ENCODE measurements at regions not wholly inside any gene's neighbourhood (a gene's known extent, or its start where the extent isn't known, plus 50 kb on each side); places are given as distances from the start of the nearest gene placed in this dataset.

DNA sequence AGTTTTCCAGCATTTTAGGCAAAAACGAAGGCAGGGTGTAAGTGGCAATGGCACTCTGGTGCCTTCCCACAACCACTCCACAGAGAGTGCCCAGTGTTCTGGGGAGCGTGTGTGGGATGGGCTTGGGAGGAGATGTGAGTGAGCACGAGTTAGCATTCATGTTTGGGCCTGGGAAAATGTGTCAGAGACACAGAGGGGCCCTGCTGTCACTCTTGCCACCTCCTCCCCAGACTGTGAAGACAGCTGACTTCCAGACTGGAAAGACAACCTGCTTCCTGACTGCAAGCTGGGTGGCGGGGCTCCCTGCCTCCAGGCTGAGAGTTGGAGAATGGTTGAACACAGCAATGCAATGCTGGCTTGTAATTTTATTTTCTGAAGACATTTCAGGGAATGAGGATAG is 454.5 kb upstream of the ZMIZ1 start:
- TF ChIP-seq, protein P1, sequence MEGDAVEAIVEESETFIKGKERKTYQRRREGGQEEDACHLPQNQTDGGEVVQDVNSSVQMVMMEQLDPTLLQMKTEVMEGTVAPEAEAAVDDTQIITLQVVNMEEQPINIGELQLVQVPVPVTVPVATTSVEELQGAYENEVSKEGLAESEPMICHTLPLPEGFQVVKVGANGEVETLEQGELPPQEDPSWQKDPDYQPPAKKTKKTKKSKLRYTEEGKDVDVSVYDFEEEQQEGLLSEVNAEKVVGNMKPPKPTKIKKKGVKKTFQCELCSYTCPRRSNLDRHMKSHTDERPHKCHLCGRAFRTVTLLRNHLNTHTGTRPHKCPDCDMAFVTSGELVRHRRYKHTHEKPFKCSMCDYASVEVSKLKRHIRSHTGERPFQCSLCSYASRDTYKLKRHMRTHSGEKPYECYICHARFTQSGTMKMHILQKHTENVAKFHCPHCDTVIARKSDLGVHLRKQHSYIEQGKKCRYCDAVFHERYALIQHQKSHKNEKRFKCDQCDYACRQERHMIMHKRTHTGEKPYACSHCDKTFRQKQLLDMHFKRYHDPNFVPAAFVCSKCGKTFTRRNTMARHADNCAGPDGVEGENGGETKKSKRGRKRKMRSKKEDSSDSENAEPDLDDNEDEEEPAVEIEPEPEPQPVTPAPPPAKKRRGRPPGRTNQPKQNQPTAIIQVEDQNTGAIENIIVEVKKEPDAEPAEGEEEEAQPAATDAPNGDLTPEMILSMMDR (conservative IDR thresholded peaks at IDR 0.05 in 1 of 2, IDR thresholded peaks at IDR 0.05 in 1 of 2; ENCODE audit: extremely low read depth in 1 of 2, insufficient read depth in 1 of 2, low read depth in 1 of 2, low read length in 2 of 2): no peak
- TF ChIP-seq EZH2 (IDR thresholded peaks at IDR 0.05; ENCODE audit: borderline replicate concordance, low read length): no peak

Data from mammary epithelial cell (primary cell).